ENCODE measurements at regions not wholly inside any gene's neighbourhood (a gene's known extent, or its start where the extent isn't known, plus 50 kb on each side); places are given as distances from the start of the nearest gene placed in this dataset.
"Not testable (repeated sequence)": the region's sequence is repeated elsewhere in the genome, so short reads cannot be mapped to it uniquely, and the experiment has no call there.

GRCh38 chr1:193926956-193927355 lies 740.5 kb upstream of the B3GALT2 start:
- Histone ChIP-seq H3K27me3 (ENCODE audit: insufficient read depth, low read length) (no peaks in the 10 kb centered on the region), H3K4me1 (ENCODE audit: insufficient read depth, low read length) (no peaks in the 10 kb centered on the region), H3K4me3 (ENCODE audit: low read length) (no peak overlapping the region), H3K9me3 (ENCODE audit: low read depth, low read length) (no peaks in the 10 kb centered on the region)

DNA sequence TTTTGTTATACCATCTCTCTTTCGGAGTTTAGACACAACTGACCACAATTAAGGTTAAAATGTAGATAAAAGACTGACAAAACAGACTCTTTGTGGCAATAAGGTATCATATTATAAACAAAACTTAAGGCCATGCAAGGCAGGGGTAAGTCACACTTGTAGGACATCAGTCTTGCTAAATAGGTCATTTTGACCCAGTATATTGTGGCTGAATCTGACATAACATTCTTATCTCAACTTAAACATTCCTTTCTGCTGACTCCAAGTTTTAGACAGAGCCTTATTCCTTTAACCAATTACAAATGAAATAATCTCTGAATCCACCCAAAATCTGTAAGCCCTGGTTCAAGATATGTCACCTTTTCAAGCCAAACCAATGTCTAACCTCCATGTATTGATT lies 733.4 kb upstream of the B3GALT2 start:
- H3K4me3 ChIP-seq (ENCODE audit: low read length): no peak overlapping the region
- no peaks in the 10 kb centered on the region for H3K27me3 ChIP-seq (ENCODE audit: insufficient read depth, low read length)
- no peaks in the 10 kb centered on the region for H3K9me3 ChIP-seq (ENCODE audit: low read depth, low read length)
- no peaks in the 10 kb centered on the region for H3K4me1 ChIP-seq (ENCODE audit: insufficient read depth, low read length)

DNA sequence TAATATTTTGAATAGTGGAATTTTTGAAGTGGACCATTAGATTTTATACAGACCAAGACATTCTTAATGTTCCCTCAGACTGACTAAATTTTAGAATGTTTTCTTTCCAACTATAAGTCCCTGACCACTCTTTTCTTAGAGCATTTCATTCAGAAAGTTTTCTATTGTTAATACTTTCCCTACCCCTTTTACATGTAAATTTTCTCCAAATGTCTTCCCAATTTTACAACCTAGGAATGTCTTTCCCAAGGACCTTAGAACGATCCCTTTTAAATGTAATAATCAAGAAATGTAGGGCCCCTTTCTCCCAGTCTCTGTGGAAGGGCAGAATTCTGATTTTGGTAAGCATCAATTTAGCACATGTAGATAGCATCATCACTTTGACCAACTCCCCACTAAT lies 730.0 kb upstream of the B3GALT2 start:
- Histone ChIP-seq H3K27me3 (ENCODE audit: insufficient read depth, low read length) (no peaks in the 10 kb centered on the region), H3K9me3 (ENCODE audit: low read depth, low read length) (no peaks in the 10 kb centered on the region), H3K4me1 (ENCODE audit: insufficient read depth, low read length) (no peaks in the 10 kb centered on the region), H3K4me3 (ENCODE audit: low read length) (no peak overlapping the region)

DNA sequence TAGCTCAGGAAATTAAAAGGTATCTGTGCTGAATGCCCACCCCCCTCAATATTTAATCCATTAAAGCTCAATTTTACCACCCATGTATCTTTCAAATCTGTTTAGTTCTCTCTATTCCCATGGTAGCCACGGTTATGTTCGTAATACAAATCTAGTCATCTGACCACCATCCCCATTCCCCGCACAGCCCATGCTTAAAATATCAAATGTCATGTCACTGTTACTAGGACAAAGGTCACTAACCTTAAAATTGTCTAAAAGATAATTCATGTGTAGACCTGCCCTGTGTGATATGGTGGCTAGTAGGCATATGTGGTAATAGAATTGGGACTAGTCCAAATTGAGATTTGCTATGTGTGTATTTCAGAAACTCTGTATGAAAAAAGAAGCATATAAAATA lies 728.5 kb upstream of the B3GALT2 start:
- H3K9me3 ChIP-seq (ENCODE audit: low read depth, low read length): no peaks in the 10 kb centered on the region
- H3K27me3 ChIP-seq (ENCODE audit: insufficient read depth, low read length): no peaks in the 10 kb centered on the region
- no peaks in the 10 kb centered on the region for H3K4me1 ChIP-seq (ENCODE audit: insufficient read depth, low read length)
- no peak overlapping the region for H3K4me3 ChIP-seq (ENCODE audit: low read length)

- H3K4me1 ChIP-seq (ENCODE audit: insufficient read depth, low read length): no peaks in the 10 kb centered on the region
- H3K9me3 ChIP-seq (ENCODE audit: low read depth, low read length): no peaks in the 10 kb centered on the region
- no peak overlapping the region for H3K4me3 ChIP-seq (ENCODE audit: low read length)
- H3K27me3 ChIP-seq (ENCODE audit: insufficient read depth, low read length): no peaks in the 10 kb centered on the region
Measured at GRCh38 chr1:193909406-193910082, 723.1 kb upstream of the B3GALT2 start.

DNA sequence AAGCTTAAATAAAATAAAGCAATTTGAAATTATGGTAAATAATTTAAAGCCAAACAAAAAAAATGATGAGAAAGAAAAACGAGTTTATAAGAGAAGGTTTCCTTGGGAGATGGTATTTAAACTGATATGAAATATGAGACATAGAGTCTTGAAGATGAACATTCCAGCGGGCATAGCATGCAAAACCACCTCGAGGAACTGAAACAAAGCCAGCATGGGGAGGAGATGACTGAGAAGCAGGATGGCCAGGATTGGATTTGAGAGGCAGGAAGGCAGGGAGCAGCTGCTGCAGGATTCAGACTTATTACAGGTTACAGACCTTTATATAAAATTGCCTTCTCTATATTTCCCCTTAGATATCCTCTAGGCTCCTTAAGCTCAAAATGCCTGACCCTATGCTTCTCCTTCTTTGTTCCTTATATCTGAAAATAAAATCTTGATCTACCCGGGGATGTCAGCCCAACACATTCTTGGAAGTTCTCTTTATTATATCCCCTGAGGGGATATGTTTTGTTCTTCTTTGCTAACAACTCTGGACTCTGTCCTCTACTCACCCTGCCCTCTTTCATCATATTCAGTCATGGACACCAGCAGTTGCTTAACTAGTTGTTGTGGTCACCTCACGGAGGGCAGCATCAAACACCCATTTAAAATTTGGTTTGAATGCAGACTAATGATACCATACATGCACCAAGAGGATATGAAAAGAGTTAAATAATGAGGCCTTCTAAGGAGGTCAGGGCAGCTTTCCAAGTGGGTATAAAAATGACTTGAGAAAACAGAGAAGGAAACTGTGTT lies 719.1 kb upstream of the B3GALT2 start:
- no peaks in the 10 kb centered on the region for H3K4me1 ChIP-seq (ENCODE audit: insufficient read depth, low read length)
- no peaks in the 10 kb centered on the region for H3K27me3 ChIP-seq (ENCODE audit: insufficient read depth, low read length)
- no peaks in the 10 kb centered on the region for H3K9me3 ChIP-seq (ENCODE audit: low read depth, low read length)
- H3K4me3 ChIP-seq (ENCODE audit: low read length): no peak overlapping the region

- Histone ChIP-seq H3K27me3 (ENCODE audit: insufficient read depth, low read length) (no peaks in the 10 kb centered on the region), H3K4me3 (ENCODE audit: low read length) (no peak overlapping the region), H3K4me1 (ENCODE audit: insufficient read depth, low read length) (no peaks in the 10 kb centered on the region), H3K9me3 (ENCODE audit: low read depth, low read length) (no peaks in the 10 kb centered on the region)
Measured at GRCh38 chr1:193891788-193892187, 705.4 kb upstream of the B3GALT2 start.

GRCh38 chr1:193890935-193891334 lies 704.5 kb upstream of the B3GALT2 start:
- Histone ChIP-seq H3K27me3 (ENCODE audit: insufficient read depth, low read length) (no peaks in the 10 kb centered on the region), H3K9me3 (ENCODE audit: low read depth, low read length) (no peaks in the 10 kb centered on the region), H3K4me1 (ENCODE audit: insufficient read depth, low read length) (no peaks in the 10 kb centered on the region), H3K4me3 (ENCODE audit: low read length) (no peak overlapping the region)

DNA sequence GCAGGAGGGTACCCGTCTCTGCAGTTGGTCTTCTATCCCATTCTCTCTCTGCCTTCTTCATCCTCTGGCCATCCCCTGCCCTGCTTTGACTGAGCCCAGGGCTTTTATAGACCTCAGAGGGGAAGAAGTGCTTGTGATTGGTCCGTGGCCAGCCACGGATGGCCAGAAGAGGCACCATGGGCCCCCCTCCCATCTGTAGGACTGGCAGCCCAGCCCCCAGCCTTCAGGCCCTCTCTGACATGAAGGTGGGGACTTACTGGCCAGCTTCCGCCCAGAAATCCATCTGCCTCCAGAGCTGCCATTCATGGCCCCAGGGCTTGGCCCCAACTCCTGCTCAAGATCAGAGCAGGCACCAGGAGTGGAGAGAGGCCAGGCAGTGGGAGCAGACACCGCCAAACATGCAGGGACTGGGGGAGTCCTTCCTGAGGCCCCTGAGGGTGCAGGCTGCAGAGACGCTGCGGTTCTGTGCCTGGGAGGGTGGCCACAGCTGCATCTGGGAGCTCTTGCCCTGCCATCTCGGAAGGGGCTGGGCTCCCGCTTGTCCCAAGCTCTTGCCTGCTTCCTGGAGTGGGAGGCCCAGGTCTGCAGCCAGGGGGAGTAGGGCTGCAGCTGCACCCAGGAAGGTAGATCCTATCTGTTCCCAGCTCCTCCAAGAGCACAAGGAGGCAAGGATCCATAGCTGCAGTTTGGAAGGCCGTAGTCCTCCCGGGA lies 698.6 kb upstream of the B3GALT2 start:
- Histone ChIP-seq H3K27me3 (ENCODE audit: insufficient read depth, low read length) (no peaks in the 10 kb centered on the region), H3K4me3 (ENCODE audit: low read length) (no peak overlapping the region), H3K9me3 (ENCODE audit: low read depth, low read length) (no peaks in the 10 kb centered on the region), H3K4me1 (ENCODE audit: insufficient read depth, low read length) (no peaks in the 10 kb centered on the region)

- H3K4me3 ChIP-seq (ENCODE audit: low read length); H3K27me3 ChIP-seq (ENCODE audit: insufficient read depth, low read length); H3K9me3 ChIP-seq (ENCODE audit: low read depth, low read length); H3K4me1 ChIP-seq (ENCODE audit: insufficient read depth, low read length): not testable (repeated sequence)
Measured at GRCh38 chr1:193877920-193878319, 691.5 kb upstream of the B3GALT2 start.

DNA sequence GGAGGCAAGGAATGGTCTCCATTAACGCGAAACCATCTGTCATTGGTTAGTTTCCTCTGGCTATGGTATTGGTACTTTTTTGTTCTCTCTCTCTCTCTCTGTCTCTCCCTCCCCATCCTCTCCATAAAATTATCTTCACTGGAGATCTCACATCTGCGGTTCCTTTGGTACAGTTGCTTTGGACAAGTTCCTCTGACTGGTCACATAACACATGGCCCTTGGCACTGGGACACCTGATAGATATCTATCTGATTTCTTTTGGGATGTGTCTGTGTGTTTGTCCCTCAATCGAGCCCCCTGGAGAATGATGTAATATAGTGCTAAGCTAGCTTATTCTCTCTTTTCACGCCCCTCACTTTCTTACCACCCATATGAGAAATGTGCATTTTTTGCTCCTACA lies 682.0 kb upstream of the B3GALT2 start:
- no peaks in the 10 kb centered on the region for H3K4me1 ChIP-seq (ENCODE audit: insufficient read depth, low read length)
- H3K9me3 ChIP-seq (ENCODE audit: low read depth, low read length): no peaks in the 10 kb centered on the region
- H3K27me3 ChIP-seq (ENCODE audit: insufficient read depth, low read length): no peaks in the 10 kb centered on the region
- H3K4me3 ChIP-seq (ENCODE audit: low read length): no peak overlapping the region

- H3K4me3 ChIP-seq (ENCODE audit: low read length): no peak overlapping the region
- H3K9me3 ChIP-seq (ENCODE audit: low read depth, low read length): no peaks in the 10 kb centered on the region
- H3K27me3 ChIP-seq (ENCODE audit: insufficient read depth, low read length): no peaks in the 10 kb centered on the region
- no peaks in the 10 kb centered on the region for H3K4me1 ChIP-seq (ENCODE audit: insufficient read depth, low read length)
Measured at GRCh38 chr1:193856261-193856660, 669.8 kb upstream of the B3GALT2 start.

DNA sequence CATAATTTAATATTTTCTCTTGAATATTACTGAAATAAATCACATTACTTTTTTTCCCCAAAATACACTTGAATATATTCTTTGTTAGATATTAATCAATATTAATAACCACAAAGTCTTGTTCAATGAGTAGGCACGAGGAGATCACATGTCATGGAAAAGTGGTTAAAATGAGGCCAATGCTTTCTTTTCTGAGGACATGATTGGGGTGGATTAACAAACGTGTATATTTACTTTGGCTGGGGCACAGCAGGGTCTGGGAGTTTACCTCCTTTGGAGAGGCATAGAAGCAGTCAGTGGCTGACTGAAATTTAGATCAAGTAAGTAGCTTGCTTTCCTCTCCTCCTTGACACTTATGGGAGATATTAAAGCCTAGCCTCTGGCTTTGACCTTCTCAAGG lies 664.3 kb upstream of the B3GALT2 start:
- Histone ChIP-seq H3K4me1 (ENCODE audit: insufficient read depth, low read length) (no peaks in the 10 kb centered on the region), H3K27me3 (ENCODE audit: insufficient read depth, low read length) (no peaks in the 10 kb centered on the region), H3K4me3 (ENCODE audit: low read length) (no peak overlapping the region), H3K9me3 (ENCODE audit: low read depth, low read length) (no peaks in the 10 kb centered on the region)

DNA sequence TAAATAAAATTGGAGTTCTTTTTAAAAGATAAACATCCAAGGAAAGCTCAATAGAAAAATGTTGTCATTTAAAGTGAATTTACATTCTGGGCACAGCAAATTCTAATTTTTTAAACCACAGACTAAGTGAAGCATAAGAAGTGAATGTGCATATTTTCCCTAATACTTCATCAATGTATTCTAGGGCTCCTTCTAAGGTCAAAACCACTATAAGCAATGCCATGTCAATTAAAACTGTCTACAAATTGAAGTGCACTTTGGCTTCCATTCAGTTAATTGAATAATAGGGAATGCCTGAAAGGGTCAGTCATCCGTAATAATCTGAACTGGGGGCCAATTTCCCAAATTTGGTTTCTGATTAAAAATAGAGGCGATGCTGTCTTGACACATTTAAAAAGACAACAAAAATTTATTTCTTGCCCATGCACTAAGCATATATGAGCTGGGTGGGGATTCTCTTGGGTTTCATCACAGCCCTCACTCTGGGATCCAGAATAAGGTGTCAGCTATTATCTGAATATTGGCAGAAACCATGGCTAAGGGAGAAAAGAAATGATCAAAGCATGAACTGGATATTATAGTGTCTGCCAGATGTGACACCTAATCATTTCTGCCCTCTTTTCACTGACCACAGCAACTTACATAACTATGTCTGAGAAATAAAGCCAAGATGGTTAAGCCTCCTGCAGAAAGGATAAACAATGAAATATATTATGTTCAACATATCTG lies 660.6 kb upstream of the B3GALT2 start:
- Histone ChIP-seq H3K9me3 (ENCODE audit: low read depth, low read length) (no peaks in the 10 kb centered on the region), H3K4me1 (ENCODE audit: insufficient read depth, low read length) (no peaks in the 10 kb centered on the region), H3K4me3 (ENCODE audit: low read length) (no peak overlapping the region), H3K27me3 (ENCODE audit: insufficient read depth, low read length) (no peaks in the 10 kb centered on the region)

DNA sequence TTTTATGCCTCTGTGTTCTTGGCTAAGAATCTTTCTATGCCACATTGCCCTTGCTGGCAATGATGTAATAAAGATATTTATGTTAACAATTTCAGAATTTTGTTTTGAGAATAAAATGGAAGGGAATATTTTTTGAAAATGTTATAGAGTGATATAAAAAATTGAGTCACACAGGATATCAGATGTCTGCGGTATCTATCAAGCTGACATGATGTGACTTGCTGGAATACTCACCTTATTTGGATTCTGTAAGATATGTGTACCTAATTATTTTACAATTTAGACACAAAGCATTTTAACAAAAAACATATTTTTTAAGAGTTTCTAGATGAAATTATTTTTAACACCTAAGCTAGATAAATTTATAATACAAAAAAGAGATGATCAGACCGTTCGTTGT lies 660.0 kb upstream of the B3GALT2 start:
- Histone ChIP-seq H3K9me3 (ENCODE audit: low read depth, low read length) (no peaks in the 10 kb centered on the region), H3K27me3 (ENCODE audit: insufficient read depth, low read length) (no peaks in the 10 kb centered on the region), H3K4me3 (ENCODE audit: low read length) (no peak overlapping the region), H3K4me1 (ENCODE audit: insufficient read depth, low read length) (no peaks in the 10 kb centered on the region)

All from mononuclear cell (primary cell).